SK-N-SH (cell line): ENCODE measurements at regions not wholly inside any gene's neighbourhood (a gene's known extent, or its start where the extent isn't known, plus 50 kb on each side); places are given as distances from the start of the nearest gene placed in this dataset.

Experiments
- CTCF ChIA-PET: fragments of 300-600, 350-600 bp; formaldehyde crosslinking; extraction: SDS; loops from one replicate; lab custom pipeline; 2021; lab: Yijun Ruan, JAX
- POLR2A ChIA-PET: fragments of 350-600 bp; sonication (Branson Sonifier 250); formaldehyde crosslinking; extraction: SDS; loops from one replicate; lab custom pipeline; 2020; ENCODE audit warnings: antibody characterized with exemption, inconsistent platforms; lab: Yijun Ruan, JAX
- DNase-seq: peaks from one replicate; pipeline ENCODE4 v3.0.0; 2012
- H2AFZ ChIP-seq: fragments of 200-600 bp; sonication (generic); 2 replicates; pipeline ENCODE4 v1.8.1; 2016; ENCODE audit warnings: antibody characterized with exemption, mild to moderate bottlenecking, low read depth
- H3F3A ChIP-seq: fragments of 200-600 bp; sonication (generic); replicated peaks from 2 replicates; pipeline ENCODE3; 2016; ENCODE audit warnings: antibody characterized with exemption, mild to moderate bottlenecking; ENCODE audit not compliant: insufficient read depth
- H3K27ac ChIP-seq, 2 experiments: fragments of 200-500 bp in 1 of 2; fragments of 200-600 bp in 1 of 2; sonication (Bioruptor generic) in 1 of 2; sonication (generic), shearing (Covaris generic) in 1 of 2; 2 replicates each; pipeline versions ENCODE4 v1.5.1 to v1.6.1; 2014 to 2016; ENCODE audit warnings: low read depth in 2 of 2, inconsistent platforms in 1 of 2, low read length in 1 of 2, mild to moderate bottlenecking in 1 of 2, mixed read lengths in 1 of 2
- H3K27me3 ChIP-seq: fragments of 200-600 bp; sonication (generic), shearing (Covaris generic); 2 replicates; pipeline ENCODE4 v1.6.1; 2016; ENCODE audit warnings: mixed run types; ENCODE audit not compliant: insufficient read depth
- H3K36me3 ChIP-seq, 2 experiments: fragments of 200-500 bp in 1 of 2; fragments of 200-600 bp in 1 of 2; sonication (Bioruptor generic) in 1 of 2; sonication (generic) in 1 of 2; replicated peaks in 1 of 2; 2 replicates each; pipeline versions ENCODE3 to v1.5.1; 2014 to 2016; ENCODE audit warnings: low read length in 1 of 2, mild to moderate bottlenecking in 1 of 2; ENCODE audit not compliant: insufficient read depth in 2 of 2, control insufficient read depth in 1 of 2
- H3K4me1 ChIP-seq, 2 experiments: fragments of 200-500 bp in 1 of 2; fragments of 200-600 bp in 1 of 2; sonication (Bioruptor generic) in 1 of 2; sonication (generic), shearing (Covaris generic) in 1 of 2; 2 replicates each; pipeline versions ENCODE4 v1.5.1 to v1.6.1; 2014 to 2016; ENCODE audit warnings: low read depth in 1 of 2, low read length in 1 of 2, mixed run types in 1 of 2; ENCODE audit not compliant: insufficient read depth in 2 of 2, control insufficient read depth in 1 of 2
- H3K4me2 ChIP-seq: fragments of 200-600 bp; sonication (generic), shearing (Covaris generic); 2 replicates; pipeline ENCODE4 v1.6.1; 2017; ENCODE audit warnings: mixed run types
- H3K4me3 ChIP-seq, 2 experiments: fragments of 200-500 bp in 1 of 2; fragments of 200-600 bp in 1 of 2; sonication (Bioruptor generic) in 1 of 2; sonication (generic), shearing (Covaris generic) in 1 of 2; 2 replicates each; pipeline versions ENCODE4 v1.5.1 to v1.8.1; 2014 to 2016; ENCODE audit warnings: low read depth in 2 of 2, inconsistent platforms in 1 of 2, low read length in 1 of 2, mild to moderate bottlenecking in 1 of 2, mixed read lengths in 1 of 2, moderate library complexity in 1 of 2
- H3K79me2 ChIP-seq: fragments of 200-600 bp; sonication (generic); 2 replicates; pipeline ENCODE4 v1.8.1; 2017; ENCODE audit warnings: mild to moderate bottlenecking; ENCODE audit not compliant: insufficient read depth
- H3K9ac ChIP-seq: fragments of 200-600 bp; sonication (generic); 2 replicates; pipeline ENCODE4 v1.6.1; 2017; ENCODE audit warnings: mixed run types
- H3K9me2 ChIP-seq: fragments of 200-600 bp; sonication (generic); 2 replicates; pipeline ENCODE4 v1.6.1; 2017; ENCODE audit warnings: mixed run types
- H3K9me3 ChIP-seq: fragments of 200-600 bp; sonication (generic); 2 replicates; pipeline ENCODE4 v1.6.1; 2017; ENCODE audit warnings: mixed run types, mild to moderate bottlenecking, moderate library complexity
- H4K20me1 ChIP-seq: fragments of 200-600 bp; sonication (generic); 2 replicates; pipeline ENCODE4 v1.6.1; 2017; ENCODE audit warnings: mild to moderate bottlenecking, mixed run types; ENCODE audit not compliant: insufficient read depth
- EZH2phosphoT487 ChIP-seq: fragments of 200-600 bp; sonication (generic); IDR thresholded peaks from 2 replicates; pipeline ENCODE4 v1.6.1; 2017; ENCODE audit warnings: low read depth, mixed run types, mild to moderate bottlenecking, antibody characterized with exemption, moderate library complexity, borderline replicate concordance
- FOSL2 ChIP-seq: IDR thresholded peaks from 2 replicates; pipeline ENCODE4 v1.4.0; 2012; ENCODE audit warnings: low read depth, mild to moderate bottlenecking, moderate library complexity, borderline replicate concordance
- FOXJ3 ChIP-seq: sonication (generic); formaldehyde crosslinking; IDR thresholded peaks from 2 replicates; pipeline ENCODE4 v1.5.1; 2020; ENCODE audit warnings: mild to moderate bottlenecking, missing genetic modification reagents
- GATA2 ChIP-seq: sonication (generic); formaldehyde crosslinking; IDR thresholded peaks from 2 replicates; pipeline ENCODE4 v1.5.0; 2020; ENCODE audit warnings: mild to moderate bottlenecking, missing genetic modification reagents
- JUND ChIP-seq: IDR thresholded peaks from 2 replicates; pipeline ENCODE4 v1.4.0; 2012
- POLR2AphosphoS5 ChIP-seq: IDR thresholded peaks from 2 replicates; pipeline ENCODE4 v1.6.1; 2012; ENCODE audit warnings: low read depth, low read length
- RCOR1 ChIP-seq: fragments of 150-350 bp; IDR thresholded peaks from 2 replicates; pipeline ENCODE4 v1.6.1; 2017; ENCODE audit warnings: antibody characterized with exemption, low read length
- RFX5 ChIP-seq: IDR thresholded peaks from 2 replicates; pipeline ENCODE4 v1.6.1; 2012; ENCODE audit warnings: mild to moderate bottlenecking, improper control_type of control experiment, low read length
- RXRA ChIP-seq: IDR thresholded peaks from 2 replicates; pipeline ENCODE4 v1.4.0; 2012; ENCODE audit warnings: low read depth, mild to moderate bottlenecking, borderline replicate concordance
- SIN3A ChIP-seq: IDR thresholded peaks from 2 replicates; pipeline ENCODE4 v1.6.1; 2012; ENCODE audit warnings: low read depth, mild to moderate bottlenecking, low read length, moderate library complexity, borderline replicate concordance
- SMC3 ChIP-seq: IDR thresholded peaks from 2 replicates; pipeline ENCODE4 v1.6.1; 2012; ENCODE audit warnings: low read depth, low read length, improper control_type of control experiment
- TAF1 ChIP-seq: IDR thresholded peaks from 2 replicates; pipeline ENCODE4 v1.6.1; 2012; ENCODE audit warnings: low read depth, mild to moderate bottlenecking, low read length, moderate library complexity, borderline replicate concordance
- TCF12 ChIP-seq: IDR thresholded peaks from 2 replicates; pipeline ENCODE4 v1.4.0; 2012
- YY1 ChIP-seq: IDR thresholded peaks from 2 replicates; pipeline ENCODE4 v1.4.0; 2012; ENCODE audit warnings: low read depth, mild to moderate bottlenecking
- WGBS: methylation state at CpG from one replicate; pipeline ENCODE4 v1.1.6; 2017; ENCODE audit warnings: low lambda C conversion rate; 5-methylcytosine and 5-hydroxymethylcytosine counted together
- TF ChIP-seq, protein P1 (sequence below): IDR thresholded peaks from 2 replicates; pipeline ENCODE4 v1.4.0; 2012; ENCODE audit warnings: low read depth, borderline replicate concordance
- TF ChIP-seq, protein P2 (sequence below): IDR thresholded peaks from 2 replicates; pipeline ENCODE4 v1.6.1; 2012; ENCODE audit warnings: mild to moderate bottlenecking, low read depth, low read length, moderate library complexity
- TF ChIP-seq, protein P3 (sequence below): IDR thresholded peaks from 2 replicates; pipeline ENCODE4 v1.4.0; 2012; ENCODE audit warnings: low read depth
- TF ChIP-seq, protein P4 (sequence below): fragments of 150-350 bp; IDR thresholded peaks from 2 replicates; pipeline ENCODE4 v1.6.1; 2016; ENCODE audit warnings: mild to moderate bottlenecking, low read depth, low read length
- TF ChIP-seq, protein P5 (sequence below): fragments of 150-350 bp; IDR thresholded peaks from 2 replicates; pipeline ENCODE4 v1.6.1; 2017; ENCODE audit warnings: antibody characterized with exemption, low read length, low read depth, borderline replicate concordance

DNA sequence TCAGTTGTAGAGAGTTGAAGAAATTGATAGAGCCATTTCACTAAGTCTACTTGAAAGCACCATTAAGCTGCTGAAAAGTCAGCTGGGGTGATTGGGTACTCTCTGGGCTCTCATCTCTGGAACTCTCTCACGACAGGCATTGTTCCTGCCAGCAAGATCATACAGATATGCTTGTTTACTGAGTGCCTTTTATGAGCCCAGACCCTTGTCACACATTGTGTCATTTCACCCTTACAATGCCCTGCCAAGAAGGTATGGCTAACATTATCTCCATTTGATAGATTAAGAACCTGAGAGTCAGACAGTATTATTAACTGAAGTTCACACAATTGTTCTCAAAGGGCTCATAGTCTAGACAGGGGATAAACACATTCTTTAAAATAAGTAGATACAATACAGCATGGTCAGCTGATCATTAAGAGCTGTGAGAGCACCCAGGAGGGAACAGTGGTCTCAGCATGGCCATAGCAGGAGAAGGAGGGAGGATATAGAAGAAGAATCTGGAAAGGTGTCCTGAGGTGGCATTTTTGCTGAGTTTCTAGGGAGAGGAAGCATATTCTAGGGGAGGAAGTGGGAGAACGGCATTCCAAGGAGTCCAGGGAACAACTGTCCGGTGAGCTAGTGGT, 580.5 kb downstream of the INSC start:
- no peak for DNase-seq
- no peaks in the 10 kb centered on the region for H3K79me2 ChIP-seq
- ChIA-PET POLR2A (no interaction called here), CTCF (interaction anchor here (1.0 to 1.2 kb wide), 2 partner anchors 9 to 45 kb away, joined by 3 to 4 read pairs; no protein-coding TSS in a partner anchor)
- no peaks in the 10 kb centered on the region; a peak in 1 of 4 replicates for H3K4me1 ChIP-seq
- H3K27ac ChIP-seq = no peak overlapping the region
- H3K9me2 ChIP-seq = no peaks in the 10 kb centered on the region
- H3K4me2 ChIP-seq = no peak overlapping the region
- no peak overlapping the region for H2AFZ ChIP-seq
- H3K9ac ChIP-seq = no peak overlapping the region
- whole genome bisulfite sequencing = 30% methylated on average over 3 of the region's 3 CpGs
- no peaks in the 10 kb centered on the region for H3K9me3 ChIP-seq
- H3K36me3 ChIP-seq = no peaks in the 10 kb centered on the region
- H4K20me1 ChIP-seq = no peaks in the 10 kb centered on the region
- no peaks in the 10 kb centered on the region for H3F3A ChIP-seq
- H3K4me3 ChIP-seq = no peak overlapping the region
- no peaks in the 10 kb centered on the region for H3K27me3 ChIP-seq
- TF ChIP-seq FOXJ3 (no peak), GATA2 (no peak), EZH2phosphoT487 (no peak), FOSL2 (no peak), SMC3 (no peak), TAF1 (no peak), POLR2AphosphoS5 (no peak), RXRA (no peak), SIN3A (no peak), JUND (no peak), YY1 (no peak), RFX5 (no peak), RCOR1 (no peak), TCF12 (no peak)
- TF ChIP-seq, protein P1, sequence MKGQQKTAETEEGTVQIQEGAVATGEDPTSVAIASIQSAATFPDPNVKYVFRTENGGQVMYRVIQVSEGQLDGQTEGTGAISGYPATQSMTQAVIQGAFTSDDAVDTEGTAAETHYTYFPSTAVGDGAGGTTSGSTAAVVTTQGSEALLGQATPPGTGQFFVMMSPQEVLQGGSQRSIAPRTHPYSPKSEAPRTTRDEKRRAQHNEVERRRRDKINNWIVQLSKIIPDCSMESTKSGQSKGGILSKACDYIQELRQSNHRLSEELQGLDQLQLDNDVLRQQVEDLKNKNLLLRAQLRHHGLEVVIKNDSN = no peak
- TF ChIP-seq, protein P2, sequence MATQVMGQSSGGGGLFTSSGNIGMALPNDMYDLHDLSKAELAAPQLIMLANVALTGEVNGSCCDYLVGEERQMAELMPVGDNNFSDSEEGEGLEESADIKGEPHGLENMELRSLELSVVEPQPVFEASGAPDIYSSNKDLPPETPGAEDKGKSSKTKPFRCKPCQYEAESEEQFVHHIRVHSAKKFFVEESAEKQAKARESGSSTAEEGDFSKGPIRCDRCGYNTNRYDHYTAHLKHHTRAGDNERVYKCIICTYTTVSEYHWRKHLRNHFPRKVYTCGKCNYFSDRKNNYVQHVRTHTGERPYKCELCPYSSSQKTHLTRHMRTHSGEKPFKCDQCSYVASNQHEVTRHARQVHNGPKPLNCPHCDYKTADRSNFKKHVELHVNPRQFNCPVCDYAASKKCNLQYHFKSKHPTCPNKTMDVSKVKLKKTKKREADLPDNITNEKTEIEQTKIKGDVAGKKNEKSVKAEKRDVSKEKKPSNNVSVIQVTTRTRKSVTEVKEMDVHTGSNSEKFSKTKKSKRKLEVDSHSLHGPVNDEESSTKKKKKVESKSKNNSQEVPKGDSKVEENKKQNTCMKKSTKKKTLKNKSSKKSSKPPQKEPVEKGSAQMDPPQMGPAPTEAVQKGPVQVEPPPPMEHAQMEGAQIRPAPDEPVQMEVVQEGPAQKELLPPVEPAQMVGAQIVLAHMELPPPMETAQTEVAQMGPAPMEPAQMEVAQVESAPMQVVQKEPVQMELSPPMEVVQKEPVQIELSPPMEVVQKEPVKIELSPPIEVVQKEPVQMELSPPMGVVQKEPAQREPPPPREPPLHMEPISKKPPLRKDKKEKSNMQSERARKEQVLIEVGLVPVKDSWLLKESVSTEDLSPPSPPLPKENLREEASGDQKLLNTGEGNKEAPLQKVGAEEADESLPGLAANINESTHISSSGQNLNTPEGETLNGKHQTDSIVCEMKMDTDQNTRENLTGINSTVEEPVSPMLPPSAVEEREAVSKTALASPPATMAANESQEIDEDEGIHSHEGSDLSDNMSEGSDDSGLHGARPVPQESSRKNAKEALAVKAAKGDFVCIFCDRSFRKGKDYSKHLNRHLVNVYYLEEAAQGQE = no peak
- TF ChIP-seq, protein P3, sequence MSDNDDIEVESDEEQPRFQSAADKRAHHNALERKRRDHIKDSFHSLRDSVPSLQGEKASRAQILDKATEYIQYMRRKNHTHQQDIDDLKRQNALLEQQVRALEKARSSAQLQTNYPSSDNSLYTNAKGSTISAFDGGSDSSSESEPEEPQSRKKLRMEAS = no peak
- TF ChIP-seq, protein P4, sequence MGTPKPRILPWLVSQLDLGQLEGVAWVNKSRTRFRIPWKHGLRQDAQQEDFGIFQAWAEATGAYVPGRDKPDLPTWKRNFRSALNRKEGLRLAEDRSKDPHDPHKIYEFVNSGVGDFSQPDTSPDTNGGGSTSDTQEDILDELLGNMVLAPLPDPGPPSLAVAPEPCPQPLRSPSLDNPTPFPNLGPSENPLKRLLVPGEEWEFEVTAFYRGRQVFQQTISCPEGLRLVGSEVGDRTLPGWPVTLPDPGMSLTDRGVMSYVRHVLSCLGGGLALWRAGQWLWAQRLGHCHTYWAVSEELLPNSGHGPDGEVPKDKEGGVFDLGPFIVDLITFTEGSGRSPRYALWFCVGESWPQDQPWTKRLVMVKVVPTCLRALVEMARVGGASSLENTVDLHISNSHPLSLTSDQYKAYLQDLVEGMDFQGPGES = no peak
- TF ChIP-seq, protein P5, sequence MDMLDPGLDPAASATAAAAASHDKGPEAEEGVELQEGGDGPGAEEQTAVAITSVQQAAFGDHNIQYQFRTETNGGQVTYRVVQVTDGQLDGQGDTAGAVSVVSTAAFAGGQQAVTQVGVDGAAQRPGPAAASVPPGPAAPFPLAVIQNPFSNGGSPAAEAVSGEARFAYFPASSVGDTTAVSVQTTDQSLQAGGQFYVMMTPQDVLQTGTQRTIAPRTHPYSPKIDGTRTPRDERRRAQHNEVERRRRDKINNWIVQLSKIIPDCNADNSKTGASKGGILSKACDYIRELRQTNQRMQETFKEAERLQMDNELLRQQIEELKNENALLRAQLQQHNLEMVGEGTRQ = no peak
- TF ChIP-seq, all 33 proteins: peak for 0
